ENCODE measurements at regions not wholly inside any gene's neighbourhood (a gene's known extent, or its start where the extent isn't known, plus 50 kb on each side); places are given as distances from the start of the nearest gene placed in this dataset.

GRCh38 chr5:72036951-72037350 lies 70.3 kb upstream of the MAP1B start:
- H3K27ac ChIP-seq, result no peak overlapping the region
- TF ChIP-seq ZFX (IDR thresholded peaks at IDR 0.05; ENCODE audit: borderline replicate concordance) (no peak), CTCF (IDR thresholded peaks at IDR 0.05) (no peak)

- TF ChIP-seq ZFX (IDR thresholded peaks at IDR 0.05; ENCODE audit: borderline replicate concordance) (no peak), CTCF (IDR thresholded peaks at IDR 0.05) (no peak)
- no peak overlapping the region for H3K27ac ChIP-seq
Measured at GRCh38 chr5:72040513-72040912, 66.8 kb upstream of the MAP1B start.

DNA sequence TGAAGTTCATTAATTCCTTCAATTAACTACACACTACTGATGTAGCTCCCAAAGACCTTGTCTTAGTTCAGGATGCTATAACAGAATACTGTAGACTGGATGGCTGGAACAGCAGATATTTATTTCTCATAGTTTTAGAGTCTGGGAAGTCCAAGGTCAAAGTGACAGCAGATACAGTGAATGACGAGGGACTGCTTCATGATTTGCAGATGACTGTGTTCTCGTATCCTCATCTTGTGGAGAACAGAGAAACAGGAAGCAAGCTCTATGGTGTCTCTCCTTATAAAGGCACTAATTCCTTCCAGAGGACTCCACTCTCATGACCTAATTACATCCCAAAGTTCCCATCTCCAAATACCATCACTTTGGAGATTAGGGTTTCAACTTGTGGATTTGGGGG lies 65.6 kb upstream of the MAP1B start:
- no peak for TF ChIP-seq ZFX (IDR thresholded peaks at IDR 0.05; ENCODE audit: borderline replicate concordance)
- TF ChIP-seq CTCF (IDR thresholded peaks at IDR 0.05), result no peak
- H3K27ac ChIP-seq, result no peak overlapping the region

DNA sequence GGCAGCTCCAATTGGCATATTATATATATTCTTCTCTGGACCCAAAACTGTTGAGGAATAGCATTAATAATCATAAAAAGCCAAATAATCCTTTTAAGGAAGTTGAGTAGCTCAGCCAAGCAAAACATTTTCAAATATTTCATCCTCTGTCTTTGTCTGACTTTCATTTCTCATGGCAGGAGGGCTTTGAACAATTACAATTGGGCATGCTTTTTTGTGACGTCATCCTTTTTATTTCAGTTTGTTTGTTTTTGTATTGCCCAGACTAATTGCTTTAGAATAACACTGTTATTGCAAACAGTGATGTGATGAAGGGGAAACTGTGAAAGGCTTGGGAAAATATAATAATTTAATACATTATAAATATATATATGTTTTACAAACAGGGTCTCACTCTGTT lies 65.2 kb upstream of the MAP1B start:
- TF ChIP-seq ZFX (IDR thresholded peaks at IDR 0.05; ENCODE audit: borderline replicate concordance) (no peak), CTCF (IDR thresholded peaks at IDR 0.05) (no peak)

DNA sequence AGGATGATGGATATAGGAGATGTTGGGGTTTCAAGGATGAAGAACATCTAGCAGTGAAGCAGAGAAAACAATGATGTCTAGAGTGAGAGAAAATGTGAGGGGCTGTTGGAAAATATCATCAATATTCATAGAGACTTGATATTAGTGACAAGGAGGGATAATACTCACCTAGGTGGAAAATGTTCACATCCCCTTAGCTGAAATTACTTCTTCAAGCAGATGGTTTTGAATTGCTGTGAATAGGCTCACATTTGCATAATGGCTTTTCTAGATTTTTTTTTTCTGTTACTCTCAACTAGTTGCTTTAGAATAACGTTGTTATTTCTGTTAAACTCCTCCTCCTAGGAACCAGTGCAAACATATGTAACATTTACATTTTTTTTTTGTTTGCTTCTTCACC lies 61.6 kb upstream of the MAP1B start:
- no peak overlapping the region for H3K27ac ChIP-seq
- TF ChIP-seq ZFX (IDR thresholded peaks at IDR 0.05; ENCODE audit: borderline replicate concordance) (no peak), CTCF (IDR thresholded peaks at IDR 0.05) (no peak)

More for the DNA sequence above, 65.2 kb upstream of the MAP1B start:
- H3K27ac ChIP-seq, result no peak overlapping the region

DNA sequence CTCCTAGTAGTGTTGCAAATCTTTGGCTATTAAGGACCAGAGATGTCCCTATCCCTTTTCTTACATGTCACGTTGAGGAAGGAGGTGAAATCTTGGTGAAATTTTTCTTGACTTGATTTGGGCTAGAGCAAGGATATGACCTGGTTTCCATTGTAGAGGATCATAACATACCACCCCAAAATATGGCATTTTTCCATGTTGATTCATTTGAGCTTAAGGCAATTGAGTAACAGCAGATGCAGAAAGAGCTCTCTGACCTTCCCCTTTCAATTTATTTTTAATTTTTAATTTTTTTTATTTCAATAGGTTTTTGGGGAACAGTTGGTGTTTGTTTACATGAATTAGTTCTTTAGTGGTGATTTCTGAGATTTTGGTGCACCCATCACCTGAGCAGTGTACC lies 61.2 kb upstream of the MAP1B start:
- H3K27ac ChIP-seq, result no peak overlapping the region
- no peak for TF ChIP-seq CTCF (IDR thresholded peaks at IDR 0.05)
- TF ChIP-seq ZFX (IDR thresholded peaks at IDR 0.05; ENCODE audit: borderline replicate concordance), result no peak

DNA sequence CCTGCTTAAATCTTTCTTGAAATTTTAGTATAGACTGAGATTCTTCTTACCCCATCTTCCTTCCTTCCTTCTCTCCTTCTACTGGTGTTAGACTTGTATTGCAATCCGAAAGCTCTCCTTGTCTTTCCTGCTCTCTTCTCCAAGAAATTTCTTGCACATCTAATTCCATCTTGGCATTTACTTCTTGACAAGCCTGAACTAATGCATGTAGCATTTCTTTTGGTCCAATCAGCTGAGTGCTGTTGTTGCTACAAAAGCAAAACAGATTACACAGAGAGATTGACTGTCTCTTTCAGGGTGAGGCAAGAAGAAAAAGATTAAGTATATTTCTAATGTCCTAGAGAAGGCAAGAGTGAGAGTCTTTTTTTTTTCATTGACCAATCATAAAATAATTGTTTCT lies 51.6 kb upstream of the MAP1B start:
- TF ChIP-seq ZFX (IDR thresholded peaks at IDR 0.05; ENCODE audit: borderline replicate concordance), result no peak
- TF ChIP-seq CTCF (IDR thresholded peaks at IDR 0.05), result no peak
- H3K27ac ChIP-seq, result no peak overlapping the region

Data from 22Rv1 (cell line).